HEK293T (cell line): ENCODE measurements at regions not wholly inside any gene's neighbourhood (a gene's known extent, or its start where the extent isn't known, plus 50 kb on each side); places are given as distances from the start of the nearest gene placed in this dataset.

Source experiments
- ARNT ChIP-seq: fragments of 450-650 bp; IDR thresholded peaks from 2 replicates; pipeline ENCODE4 v1.6.1; 2017; ENCODE audit warnings: mild to moderate bottlenecking
- BHLHE40 ChIP-seq: fragments of 450-650 bp; IDR thresholded peaks from 2 replicates; pipeline ENCODE4 v1.6.1; 2016; ENCODE audit warnings: mild to moderate bottlenecking, moderate library complexity, borderline replicate concordance
- CTBP1 ChIP-seq: fragments of 450-650 bp; IDR thresholded peaks from 2 replicates; pipeline ENCODE4 v1.6.1; 2016; ENCODE audit warnings: borderline replicate concordance
- ELF4 ChIP-seq: fragments of 450-650 bp; IDR thresholded peaks from 2 replicates; pipeline ENCODE4 v1.6.1; 2017; ENCODE audit warnings: antibody characterized with exemption
- FOXA1 ChIP-seq: fragments of 450-650 bp; IDR thresholded peaks from 2 replicates; pipeline ENCODE4 v1.6.1; 2016; ENCODE audit warnings: mild to moderate bottlenecking
- FOXM1 ChIP-seq: fragments of 450-650 bp; IDR thresholded peaks from 2 replicates; pipeline ENCODE4 v1.6.1; 2017; ENCODE audit warnings: mild to moderate bottlenecking, borderline replicate concordance
- L3MBTL2 ChIP-seq: fragments of 450-650 bp; conservative IDR thresholded peaks from 2 replicates; pipeline ENCODE4 v1.6.1; 2016; ENCODE audit warnings: mild to moderate bottlenecking
- NFRKB ChIP-seq: fragments of 450-650 bp; IDR thresholded peaks from 2 replicates; pipeline ENCODE4 v1.6.1; 2016; ENCODE audit warnings: mild to moderate bottlenecking, moderate library complexity
- PKNOX1 ChIP-seq: fragments of 450-650 bp; IDR thresholded peaks from 2 replicates; pipeline ENCODE4 v1.6.1; 2016
- SP1 ChIP-seq: fragments of 450-650 bp; IDR thresholded peaks from 2 replicates; pipeline ENCODE4 v1.6.1; 2017
- SUZ12 ChIP-seq: fragments of 450-650 bp; IDR thresholded peaks from 2 replicates; pipeline ENCODE4 v1.6.1; 2016; ENCODE audit warnings: mild to moderate bottlenecking
- TARDBP ChIP-seq: fragments of 450-650 bp; IDR thresholded peaks from 2 replicates; pipeline ENCODE4 v1.6.1; 2016
- ZNF384 ChIP-seq: fragments of 450-650 bp; IDR thresholded peaks from 2 replicates; pipeline ENCODE4 v1.6.1; 2016

GRCh38 chr10:64814201-64814600, 1293.0 kb downstream of the REEP3 start:
- TF ChIP-seq FOXA1 (no peak), NFRKB (no peak), SP1 (no peak), ARNT (no peak), L3MBTL2 (no peak), TARDBP (no peak), FOXM1 (no peak), SUZ12 (no peak), PKNOX1 (no peak), ELF4 (no peak), BHLHE40 (no peak), ZNF384 (no peak), CTBP1 (no peak)
